Adipocyte (in vitro differentiated cells): ENCODE measurements at regions not wholly inside any gene's neighbourhood (a gene's known extent, or its start where the extent isn't known, plus 50 kb on each side); places are given as distances from the start of the nearest gene placed in this dataset.

ENCODE experiments used
- DNase-seq: peaks from one replicate; pipeline ENCODE4 v3.0.0-alpha.2; 2015; ENCODE audit warnings: low read depth
- H3K27me3 ChIP-seq: replicated peaks from 2 replicates; pipeline ENCODE4 v1.7.0; 2013; ENCODE audit warnings: mild to moderate bottlenecking, low read length, moderate library complexity; ENCODE audit not compliant: control insufficient read depth, insufficient read depth
- H3K36me3 ChIP-seq: 2 replicates; pipeline ENCODE4 v1.7.0; 2013; ENCODE audit warnings: low read length, mild to moderate bottlenecking, moderate library complexity; ENCODE audit not compliant: control insufficient read depth, insufficient read depth, severe bottlenecking
- H3K4me1 ChIP-seq: 2 replicates; pipeline ENCODE4 v1.7.0; 2013; ENCODE audit warnings: mild to moderate bottlenecking, low read length, moderate library complexity; ENCODE audit not compliant: control insufficient read depth, insufficient read depth
- H3K4me3 ChIP-seq: 2 replicates; pipeline ENCODE4 v1.7.0; 2013; ENCODE audit warnings: mild to moderate bottlenecking, low read length, moderate library complexity
- H3K9ac ChIP-seq: 2 replicates; pipeline ENCODE4 v1.7.0; 2013; ENCODE audit warnings: mild to moderate bottlenecking, low read length, moderate library complexity
- H3K9me3 ChIP-seq: 2 replicates; pipeline ENCODE4 v1.7.0; 2013; ENCODE audit warnings: mild to moderate bottlenecking, low read length, moderate library complexity; ENCODE audit not compliant: control insufficient read depth

- H3K9me3 ChIP-seq, result peaks cover 4% of the 10 kb centered on the region
- no peaks in the 10 kb centered on the region for H3K36me3 ChIP-seq
- H3K27me3 ChIP-seq, result no peaks in the 10 kb centered on the region
- no peaks in the 10 kb centered on the region for H3K4me1 ChIP-seq
- no peak overlapping the region for H3K4me3 ChIP-seq
- DNase-seq, result no peak
- H3K9ac ChIP-seq, result no peak overlapping the region
Measured at GRCh38 chr6:4564801-4565271, 211.4 kb upstream of the CDYL start.

GRCh38 chr6:4563877-4564276 is 212.3 kb upstream of the CDYL start:
- Histone ChIP-seq H3K9ac (no peak overlapping the region), H3K9me3 (peaks cover 4% of the 10 kb centered on the region), H3K27me3 (no peaks in the 10 kb centered on the region), H3K4me3 (no peak overlapping the region), H3K4me1 (no peaks in the 10 kb centered on the region), H3K36me3 (no peaks in the 10 kb centered on the region)
- no peak for DNase-seq

DNA sequence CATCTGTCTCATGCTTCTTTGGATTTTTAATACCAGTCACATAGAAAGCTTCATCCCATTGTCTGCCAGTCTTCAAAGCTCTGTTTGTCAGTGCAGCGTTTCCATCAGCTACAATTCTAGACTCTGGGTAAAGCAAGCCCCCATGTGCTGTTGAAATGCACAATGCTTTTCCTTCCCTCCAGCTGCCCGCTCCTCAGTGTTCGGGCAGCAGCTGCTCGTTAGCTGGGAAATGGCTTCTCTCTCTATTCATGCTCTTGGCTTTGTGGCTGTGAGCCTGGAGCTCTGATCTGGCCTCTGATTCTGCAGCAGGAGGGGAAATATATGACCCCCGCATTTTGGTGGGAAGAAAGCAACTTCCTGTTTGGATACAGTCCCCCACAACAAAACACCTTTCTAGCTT is 213.0 kb upstream of the CDYL start:
- Histone ChIP-seq H3K36me3 (no peaks in the 10 kb centered on the region), H3K4me3 (no peak overlapping the region), H3K9me3 (peaks cover 4% of the 10 kb centered on the region), H3K27me3 (no peaks in the 10 kb centered on the region), H3K4me1 (no peaks in the 10 kb centered on the region), H3K9ac (no peak overlapping the region)
- DNase-seq, result no peak

- Histone ChIP-seq H3K36me3 (no peaks in the 10 kb centered on the region), H3K4me1 (no peaks in the 10 kb centered on the region), H3K27me3 (no peaks in the 10 kb centered on the region), H3K9ac (no peak overlapping the region), H3K9me3 (peaks cover 4% of the 10 kb centered on the region), H3K4me3 (no peak overlapping the region)
- no peak for DNase-seq
Measured at GRCh38 chr6:4561773-4562400, 214.3 kb upstream of the CDYL start.

- no peaks in the 10 kb centered on the region for H3K36me3 ChIP-seq
- H3K4me1 ChIP-seq, result no peaks in the 10 kb centered on the region
- H3K9me3 ChIP-seq, result peaks cover 4% of the 10 kb centered on the region
- no peak for DNase-seq
- H3K27me3 ChIP-seq, result no peaks in the 10 kb centered on the region
- no peak overlapping the region for H3K9ac ChIP-seq
- H3K4me3 ChIP-seq, result no peak overlapping the region
Measured at GRCh38 chr6:4561078-4561435, 215.1 kb upstream of the CDYL start.

GRCh38 chr6:4560221-4561077 is 215.8 kb upstream of the CDYL start:
- no peak for DNase-seq
- no peaks in the 10 kb centered on the region for H3K27me3 ChIP-seq
- peaks cover 4% of the 10 kb centered on the region for H3K9me3 ChIP-seq
- no peak overlapping the region for H3K9ac ChIP-seq
- H3K4me1 ChIP-seq, result no peaks in the 10 kb centered on the region
- no peaks in the 10 kb centered on the region for H3K36me3 ChIP-seq
- H3K4me3 ChIP-seq, result no peak overlapping the region

DNA sequence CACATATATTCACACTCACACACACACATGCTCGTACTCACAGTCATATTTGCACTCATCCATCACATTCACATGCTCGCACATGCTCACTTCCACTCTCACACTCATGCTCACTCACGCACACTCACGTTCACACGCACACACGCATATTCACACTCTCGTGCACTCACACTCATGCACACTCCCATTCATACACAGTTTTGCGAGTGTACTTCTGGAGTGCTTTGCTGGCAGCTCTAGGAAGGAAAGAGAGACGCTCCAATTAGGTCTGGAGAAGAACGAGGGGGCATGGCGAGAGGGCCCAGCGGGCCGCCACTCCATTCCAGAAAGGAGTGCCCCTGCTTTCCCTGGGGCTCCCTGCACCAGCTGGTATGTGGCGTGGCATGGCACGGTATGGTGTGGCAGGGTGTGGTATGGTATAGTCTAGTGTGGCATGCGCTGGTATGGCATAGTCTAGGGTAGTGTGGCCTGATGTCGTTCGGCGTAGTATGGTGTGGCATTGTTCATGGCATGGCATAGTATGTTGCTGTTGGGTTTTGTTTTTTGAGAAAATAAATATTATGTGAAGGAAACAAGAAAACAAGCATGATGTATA is 216.8 kb upstream of the CDYL start:
- H3K4me1 ChIP-seq, result no peaks in the 10 kb centered on the region
- H3K27me3 ChIP-seq, result no peaks in the 10 kb centered on the region
- H3K36me3 ChIP-seq, result no peaks in the 10 kb centered on the region
- H3K4me3 ChIP-seq, result no peak overlapping the region
- H3K9me3 ChIP-seq, result peaks cover 4% of the 10 kb centered on the region
- DNase-seq, result no peak
- H3K9ac ChIP-seq, result no peak overlapping the region

DNA sequence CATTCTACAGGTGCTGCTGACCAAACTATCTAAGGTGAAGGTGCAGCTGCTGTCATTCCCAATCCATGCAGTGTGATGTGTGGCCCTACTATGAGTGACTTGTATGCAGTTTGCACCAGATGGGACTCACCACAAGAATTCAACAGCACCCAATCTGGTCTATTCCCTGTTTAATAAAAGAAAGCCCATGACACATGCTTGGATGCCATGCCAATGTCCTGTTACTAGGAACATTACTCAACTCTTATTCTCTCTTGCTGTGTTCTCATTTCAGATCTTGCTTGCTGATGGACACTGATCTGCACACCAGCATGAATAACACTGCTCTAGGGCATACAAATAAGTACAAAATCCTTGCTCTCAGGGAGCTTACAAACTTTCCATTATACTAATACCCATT is 221.6 kb upstream of the CDYL start:
- H3K36me3 ChIP-seq, result no peaks in the 10 kb centered on the region
- H3K4me3 ChIP-seq, result no peak overlapping the region
- H3K9me3 ChIP-seq, result no peaks in the 10 kb centered on the region
- no peak overlapping the region for H3K9ac ChIP-seq
- no peak for DNase-seq
- peaks cover 15% of the 10 kb centered on the region for H3K27me3 ChIP-seq
- H3K4me1 ChIP-seq, result no peaks in the 10 kb centered on the region

- H3K4me1 ChIP-seq, result no peaks in the 10 kb centered on the region
- H3K9me3 ChIP-seq, result no peaks in the 10 kb centered on the region
- no peak overlapping the region for H3K9ac ChIP-seq
Measured at GRCh38 chr6:4553387-4553786, 222.8 kb upstream of the CDYL start.

GRCh38 chr6:4550227-4550597 is 226.0 kb upstream of the CDYL start:
- H3K4me1 ChIP-seq, result no peaks in the 10 kb centered on the region
- no peaks in the 10 kb centered on the region for H3K9me3 ChIP-seq
- H3K27me3 ChIP-seq, result peaks cover 15% of the 10 kb centered on the region
- DNase-seq, result no peak
- no peak overlapping the region for H3K4me3 ChIP-seq
- H3K9ac ChIP-seq, result no peak overlapping the region
- no peaks in the 10 kb centered on the region for H3K36me3 ChIP-seq

More at GRCh38 chr6:4553387-4553786, 222.8 kb upstream of the CDYL start:
- Histone ChIP-seq H3K36me3 (no peaks in the 10 kb centered on the region), H3K4me3 (no peak overlapping the region), H3K27me3 (peaks cover 15% of the 10 kb centered on the region)
- DNase-seq, result no peak

DNA sequence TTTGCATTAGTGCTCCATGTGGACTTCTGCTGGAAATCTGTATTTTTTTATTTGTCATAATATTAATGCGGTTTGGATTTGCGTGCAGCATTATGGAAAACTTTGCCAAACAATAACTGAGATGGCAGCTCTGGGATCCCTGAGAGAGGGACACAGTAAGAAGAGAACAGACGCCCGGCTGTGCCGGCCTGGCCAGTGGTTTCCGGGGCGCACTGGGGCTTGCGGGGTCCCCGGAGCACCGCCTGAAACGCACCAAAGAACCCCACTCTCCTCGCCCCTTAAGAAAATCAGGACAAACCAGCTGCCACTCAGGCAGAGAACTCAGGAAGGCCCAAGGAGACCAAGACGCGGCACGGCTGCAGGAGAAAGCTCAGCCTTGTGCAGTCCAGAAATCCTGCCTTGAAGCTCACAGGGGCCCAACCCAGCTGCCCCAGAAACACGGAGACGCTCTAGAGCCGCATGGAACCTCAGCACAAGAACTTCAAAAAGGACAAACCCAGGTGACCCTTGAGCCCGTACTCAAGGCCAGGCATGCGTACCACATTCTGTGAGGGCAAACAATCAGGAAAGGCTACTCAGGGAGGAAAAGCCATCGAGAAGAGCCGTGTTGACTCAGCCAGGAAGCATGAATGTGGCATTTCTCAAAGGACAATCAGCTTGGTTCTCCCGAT is 226.5 kb upstream of the CDYL start:
- Histone ChIP-seq H3K4me3 (no peak overlapping the region), H3K36me3 (no peaks in the 10 kb centered on the region), H3K9me3 (no peaks in the 10 kb centered on the region), H3K9ac (no peak overlapping the region), H3K27me3 (peaks cover 15% of the 10 kb centered on the region), H3K4me1 (no peaks in the 10 kb centered on the region)
- DNase-seq, result no peak
